Vagina (tissue), 2 donors: ENCODE measurements at regions not wholly inside any gene's neighbourhood (a gene's known extent, or its start where the extent isn't known, plus 50 kb on each side); places are given as distances from the start of the nearest gene placed in this dataset.
"Not testable (repeated sequence)": the region's sequence is repeated elsewhere in the genome, so short reads cannot be mapped to it uniquely, and the experiment has no call there.

Source experiments
- DNase-seq, 2 donors: peaks; one replicate each; pipeline ENCODE4 v3.0.0-alpha.2; 2017; ENCODE audit errors: extremely low spot score in 2 of 2
- H3K27ac ChIP-seq: fragments of 200-600 bp; sonication (generic); one replicate; pipeline ENCODE4 v1.5.1; 2019
- H3K27me3 ChIP-seq: fragments of 200-600 bp; sonication (generic); one replicate; pipeline ENCODE4 v1.5.1; 2019
- H3K36me3 ChIP-seq, 2 donors: fragments of 200-600 bp; sonication (generic); one replicate each; pipeline ENCODE4 v1.5.1; 2017 to 2019
- H3K4me1 ChIP-seq: fragments of 200-600 bp; sonication (generic); one replicate; pipeline ENCODE4 v1.5.1; 2019
- H3K4me3 ChIP-seq, 2 donors: fragments of 200-600 bp; sonication (generic); 1 replicate in 1 of 2; 2 replicates in 1 of 2; pipeline ENCODE4 v1.5.1; 2016 to 2019
- H3K9me3 ChIP-seq: fragments of 200-600 bp; sonication (generic); one replicate; pipeline ENCODE4 v1.5.1; 2019
- CTCF ChIP-seq, 3 experiments: fragments of 450-650 bp in 2 of 3; fragments of 200-600 bp in 1 of 3; sonication (generic) in 1 of 3; IDR thresholded peaks; one replicate each; pipeline ENCODE4 v1.5.1; 2017 to 2019; ENCODE audit warnings: antibody characterized with exemption in 3 of 3, mild to moderate bottlenecking in 2 of 3, moderate library complexity in 2 of 3
- POLR2A ChIP-seq, 2 donors: fragments of 450-650 bp; IDR thresholded peaks; one replicate each; pipeline ENCODE4 v1.6.1; 2017; ENCODE audit warnings: antibody characterized with exemption in 2 of 2, mild to moderate bottlenecking in 2 of 2, moderate library complexity in 2 of 2
- POLR2AphosphoS5 ChIP-seq, 2 donors: sonication (generic); formaldehyde crosslinking; IDR thresholded peaks; one replicate each; pipeline ENCODE4 v1.9.0; 2017; ENCODE audit warnings: antibody characterized with exemption in 2 of 2, mild to moderate bottlenecking in 2 of 2, low read depth in 1 of 2; ENCODE audit not compliant: insufficient read depth in 1 of 2
- intact Hi-C: fragments of 100-400 bp; cut with DNase I; formaldehyde crosslinking; loops from one replicate; pipeline ENCODE4 v1.15.1; 2023

GRCh38 chr17:20926532-20926931 is 116.3 kb downstream of the USP22 start:
- Histone ChIP-seq H3K9me3 (no peaks in the 10 kb centered on the region), H3K36me3 (no peaks in the 10 kb centered on the region), H3K4me1 (peaks cover 5% of the 10 kb centered on the region), H3K27me3 (no peaks in the 10 kb centered on the region), H3K27ac (no peak overlapping the region), H3K4me3 (no peak overlapping the region)
- DNase-seq, result no peak
- intact Hi-C loops, result no loop called here
- TF ChIP-seq POLR2A (IDR thresholded peaks at IDR 0.05), result no peak
- no peak for TF ChIP-seq CTCF (IDR thresholded peaks at IDR 0.05)
- TF ChIP-seq POLR2AphosphoS5 (IDR thresholded peaks at IDR 0.05; ENCODE audit: insufficient read depth in 1 of 2, low read depth in 1 of 2), result no peak

GRCh38 chr17:20927308-20927977 is 115.4 kb downstream of the USP22 start:
- Histone ChIP-seq H3K9me3 (no peaks in the 10 kb centered on the region), H3K27ac (peak overlapping the region; percentile 8), H3K27me3 (no peaks in the 10 kb centered on the region), H3K4me1 (peaks cover 3% of the 10 kb centered on the region), H3K36me3 (no peaks in the 10 kb centered on the region), H3K4me3 (no peak overlapping the region)
- TF ChIP-seq CTCF (IDR thresholded peaks at IDR 0.05) (no peak), POLR2AphosphoS5 (IDR thresholded peaks at IDR 0.05; ENCODE audit: insufficient read depth in 1 of 2, low read depth in 1 of 2) (no peak), POLR2A (IDR thresholded peaks at IDR 0.05) (no peak)
- intact Hi-C loops, result no loop called here
- DNase-seq, result no peak

GRCh38 chr17:20929334-20929733 is 113.5 kb downstream of the USP22 start:
- intact Hi-C loops, result no loop called here

GRCh38 chr17:20930081-20930760 is 112.6 kb downstream of the USP22 start:
- Histone ChIP-seq H3K9me3 (no peaks in the 10 kb centered on the region), H3K4me1 (peaks cover 4% of the 10 kb centered on the region), H3K4me3 (no peak overlapping the region), H3K27me3 (no peaks in the 10 kb centered on the region), H3K36me3 (no peaks in the 10 kb centered on the region), H3K27ac (no peak overlapping the region)
- intact Hi-C loops, result no loop called here
- TF ChIP-seq POLR2A (IDR thresholded peaks at IDR 0.05), result no peak
- no peak for TF ChIP-seq POLR2AphosphoS5 (IDR thresholded peaks at IDR 0.05; ENCODE audit: insufficient read depth in 1 of 2, low read depth in 1 of 2)
- no peak for TF ChIP-seq CTCF (IDR thresholded peaks at IDR 0.05)
- no peak for DNase-seq

More at GRCh38 chr17:20929334-20929733, 113.5 kb downstream of the USP22 start:
- Histone ChIP-seq H3K27me3 (no peaks in the 10 kb centered on the region), H3K4me1 (no peaks in the 10 kb centered on the region), H3K27ac (no peak overlapping the region), H3K4me3 (no peak overlapping the region), H3K36me3 (no peaks in the 10 kb centered on the region), H3K9me3 (no peaks in the 10 kb centered on the region)
- DNase-seq, result no peak
- no peak for TF ChIP-seq POLR2AphosphoS5 (IDR thresholded peaks at IDR 0.05; ENCODE audit: insufficient read depth in 1 of 2, low read depth in 1 of 2)
- TF ChIP-seq CTCF (IDR thresholded peaks at IDR 0.05), result no peak

GRCh38 chr17:20933040-20933439 is 109.8 kb downstream of the USP22 start:
- H3K27me3 ChIP-seq, H3K4me3 ChIP-seq, H3K9me3 ChIP-seq, H3K36me3 ChIP-seq, DNase-seq, intact Hi-C loops, H3K27ac ChIP-seq: not testable (repeated sequence)
- H3K4me1 ChIP-seq, result peaks cover 31% of the 10 kb centered on the region
